Hepatic stellate cell (primary cell): ENCODE measurements at regions not wholly inside any gene's neighbourhood (a gene's known extent, or its start where the extent isn't known, plus 50 kb on each side); places are given as distances from the start of the nearest gene placed in this dataset.

Experiments
- DNase-seq: peaks from one replicate; pipeline ENCODE4 v3.0.0; 2011; ENCODE audit warnings: low spot score

DNA sequence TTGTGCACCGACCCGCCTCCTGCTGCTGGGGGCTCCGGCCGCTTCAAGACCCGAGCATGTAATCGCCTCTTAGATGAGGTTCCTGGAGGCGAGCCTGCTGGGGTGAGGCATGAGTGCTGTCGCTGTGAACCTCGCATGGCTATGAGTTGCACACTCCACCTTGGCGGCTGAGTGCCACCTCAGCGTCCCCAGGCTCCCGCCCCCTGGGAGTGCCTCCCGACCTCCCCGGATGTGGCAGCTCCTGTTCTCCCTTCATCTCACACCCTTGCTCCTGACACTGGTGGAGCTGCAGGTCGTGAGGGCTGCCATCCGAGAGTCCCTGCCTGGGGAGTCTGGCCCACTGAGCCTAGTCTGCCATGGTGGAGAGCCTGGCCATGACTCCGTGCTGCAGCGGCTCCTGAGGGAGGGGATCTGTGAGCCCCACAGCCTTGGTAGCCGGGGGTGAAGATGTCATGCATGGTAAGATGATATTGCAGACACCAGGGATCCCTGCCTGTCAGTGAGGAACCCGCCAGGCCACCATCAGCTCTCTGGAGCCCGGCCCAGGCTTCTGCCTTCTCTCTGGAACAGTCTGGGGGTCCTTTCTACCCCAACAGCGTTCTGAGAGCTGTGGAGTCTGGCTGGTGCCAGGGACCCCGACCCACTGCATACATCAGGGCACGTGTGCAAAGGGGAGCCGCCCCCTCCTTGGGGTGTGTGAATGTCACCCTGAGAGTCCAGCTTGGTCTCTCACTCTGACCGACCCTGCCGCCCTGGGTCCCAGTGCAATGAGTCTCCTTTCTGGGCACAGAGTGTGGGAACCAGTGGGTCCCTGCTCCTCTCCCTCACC, 61.6 kb upstream of the HS6ST1 start:
- DNase-seq: no peak

DNA sequence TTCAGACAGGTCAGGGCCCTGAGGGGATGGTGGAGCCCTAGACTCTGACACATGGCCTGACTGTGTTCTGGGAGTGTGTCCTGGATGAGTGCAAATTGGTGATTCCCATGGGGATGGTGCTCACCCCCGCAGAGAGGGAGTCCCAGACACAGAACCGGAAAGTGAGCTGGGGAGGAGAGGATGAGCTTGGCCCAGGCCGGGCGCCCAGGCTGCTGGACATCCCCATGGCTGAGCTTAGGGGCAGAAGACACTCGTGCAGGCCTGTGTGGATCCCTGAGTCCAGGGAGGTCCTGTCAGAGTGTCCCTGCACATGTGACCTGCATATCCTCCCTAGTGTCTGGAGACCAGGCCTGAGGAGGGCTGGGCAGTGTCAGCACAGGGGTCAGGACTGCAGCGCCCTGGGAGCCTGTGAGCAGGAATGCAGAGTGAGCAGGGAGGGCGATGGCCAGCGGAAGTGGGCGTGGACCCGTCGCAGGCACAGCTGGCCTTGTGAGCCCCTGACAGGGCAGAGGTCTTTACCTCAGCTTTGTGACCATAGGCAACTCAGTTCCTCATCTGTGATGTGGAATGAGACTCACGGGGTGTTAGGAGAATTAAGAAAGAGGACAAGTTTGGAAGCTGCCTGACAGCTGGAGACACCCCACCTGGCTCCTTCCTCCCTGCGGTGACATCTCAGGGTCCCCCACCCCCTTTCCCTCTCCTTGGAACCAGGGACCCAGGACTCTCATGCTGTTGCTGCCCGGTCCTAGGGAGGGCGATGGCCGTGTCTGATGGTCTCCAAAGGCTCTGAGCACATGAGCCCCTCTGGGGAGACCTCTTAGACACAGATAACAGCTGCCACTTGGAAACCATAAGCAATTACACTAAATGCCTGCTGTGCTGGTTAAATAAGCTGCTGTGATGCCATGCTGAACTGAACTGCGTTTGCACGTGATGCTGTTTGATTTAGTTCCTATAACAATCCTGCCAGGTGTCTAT, 62.6 kb upstream of the HS6ST1 start:
- peak; percentile 71 for DNase-seq

DNA sequence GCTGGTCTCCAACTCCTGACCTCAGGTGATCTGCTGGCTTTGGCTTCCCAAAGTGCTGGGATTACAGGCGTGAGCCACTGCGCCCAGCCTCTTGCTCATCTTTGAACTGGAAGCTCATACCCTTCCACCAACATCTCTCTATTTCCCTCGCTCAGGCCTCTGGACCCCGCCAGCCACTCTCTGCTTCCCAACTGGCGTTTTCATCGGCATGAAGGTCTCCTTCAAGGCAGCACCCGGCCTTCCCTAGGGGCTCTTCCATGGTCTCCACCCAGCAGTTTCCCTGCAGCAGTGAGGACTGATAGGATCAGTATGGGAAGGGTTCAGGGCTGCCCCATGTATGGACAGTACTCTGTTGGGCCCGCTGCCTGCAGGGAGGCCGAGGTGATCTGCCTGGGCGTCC, 65.8 kb upstream of the HS6ST1 start:
- DNase-seq: no peak

DNA sequence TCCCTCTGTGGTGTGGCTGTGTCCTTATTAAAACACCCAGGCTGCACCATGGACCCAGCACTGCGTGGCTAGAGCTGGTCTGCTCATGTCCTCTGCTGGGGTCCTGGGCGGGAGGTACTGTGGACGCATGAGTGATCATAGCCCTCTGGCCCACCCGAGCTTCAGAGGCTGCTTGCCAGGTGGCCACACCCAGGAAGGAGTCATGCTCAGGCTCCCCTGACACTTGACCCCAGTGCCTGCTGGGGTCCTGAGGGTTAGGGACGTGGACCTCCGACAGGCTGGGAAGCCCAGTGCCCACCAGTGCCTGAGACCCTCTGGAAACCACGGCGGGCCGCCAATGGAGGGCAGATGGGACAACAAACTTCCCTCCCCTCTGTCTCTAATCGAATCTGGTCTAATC, 66.3 kb upstream of the HS6ST1 start:
- no peak for DNase-seq

DNA sequence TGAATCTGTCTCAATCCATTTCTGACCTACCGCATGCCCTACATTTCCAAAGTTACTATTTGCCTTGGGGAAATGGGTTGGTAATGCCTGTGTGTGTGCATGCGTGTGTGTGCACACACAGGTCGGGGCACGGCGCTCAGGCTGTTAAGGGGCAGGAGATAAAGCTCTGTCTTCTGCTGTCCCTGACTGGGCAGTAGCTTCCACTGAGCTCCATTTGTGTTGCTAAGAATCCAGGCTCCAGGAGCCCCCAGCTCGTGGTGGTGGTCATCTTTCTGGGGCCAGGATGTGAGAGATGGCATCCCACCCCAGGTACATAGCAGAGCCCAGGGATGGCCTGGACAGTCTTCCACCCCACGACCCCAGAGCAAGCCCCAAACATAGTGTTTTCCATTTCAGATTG, 66.7 kb upstream of the HS6ST1 start:
- no peak for DNase-seq

DNA sequence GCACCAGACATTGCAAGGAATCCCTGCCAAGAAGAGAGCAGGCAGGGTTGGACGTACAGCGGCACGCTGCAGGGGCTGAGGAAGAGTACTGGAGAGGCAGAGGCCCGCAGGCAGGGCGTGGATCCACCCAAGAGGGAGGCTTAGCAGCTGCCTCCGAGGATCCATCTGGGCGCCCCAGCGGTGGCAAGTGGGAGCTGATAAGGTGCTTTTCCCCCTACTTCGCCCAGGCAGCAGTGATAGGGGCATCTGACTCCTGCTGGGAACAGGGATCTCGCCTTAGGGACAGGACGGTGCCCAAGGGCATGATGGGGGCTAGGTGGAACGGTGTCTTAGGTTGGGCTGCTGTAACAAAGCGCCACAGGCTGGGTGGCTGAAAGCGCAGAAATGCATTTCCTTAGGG, 67.4 kb upstream of the HS6ST1 start:
- no peak for DNase-seq

DNA sequence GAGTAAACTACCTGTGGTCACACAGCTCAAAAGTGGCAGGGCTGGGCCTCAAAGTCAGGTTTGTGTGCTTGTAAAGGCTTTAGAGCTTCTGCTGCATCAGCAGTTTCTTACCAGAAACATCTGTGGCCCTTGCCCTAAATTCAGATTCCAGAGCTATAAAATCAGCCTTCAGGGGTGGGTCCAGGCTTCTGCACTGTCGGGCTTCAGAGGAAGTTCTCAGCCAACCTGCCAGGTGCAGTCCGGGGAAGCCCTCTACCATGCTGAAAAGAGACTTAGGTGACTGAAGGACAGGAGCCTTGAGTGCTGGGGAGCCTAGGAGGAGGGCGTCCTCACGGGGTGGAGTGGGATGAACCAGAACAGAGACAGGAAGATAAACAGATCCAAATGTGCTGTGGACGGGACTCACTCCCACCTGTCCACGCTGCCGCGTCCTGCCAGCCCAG, 69.9 kb upstream of the HS6ST1 start:
- no peak for DNase-seq

DNA sequence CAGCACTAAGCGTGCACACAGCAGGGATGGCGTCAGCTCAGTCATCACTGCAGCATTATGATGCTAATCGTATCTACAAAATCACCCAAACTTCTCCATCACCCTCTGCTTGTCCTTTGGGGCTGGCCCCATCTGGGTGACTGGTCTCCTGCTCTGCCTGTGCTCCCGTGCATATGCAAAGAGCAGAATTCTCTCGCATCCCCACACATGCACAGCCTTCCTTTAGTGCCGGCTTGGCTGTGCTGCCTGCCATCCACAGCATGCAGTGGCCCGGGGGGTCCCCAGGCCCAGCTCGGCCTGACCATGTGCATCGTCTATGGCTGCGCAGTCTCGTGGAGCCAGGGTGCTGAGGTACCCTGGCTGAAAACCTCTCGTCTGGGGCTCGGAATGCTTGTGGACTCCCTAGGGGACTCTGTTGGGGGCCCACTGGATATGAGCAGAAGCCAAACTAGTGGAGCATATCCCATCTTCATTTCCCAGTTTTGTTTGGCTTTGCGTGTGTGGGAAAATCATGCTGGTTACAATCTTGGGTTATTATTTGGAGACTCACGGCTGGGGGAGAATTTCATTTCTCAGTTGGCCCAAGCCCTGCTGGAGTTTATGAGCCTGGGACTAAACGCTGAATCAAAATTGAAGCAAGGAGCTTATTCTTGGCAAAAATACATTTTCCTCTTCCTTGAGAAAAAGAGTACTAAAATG, 70.9 kb upstream of the HS6ST1 start:
- DNase-seq: no peak

DNA sequence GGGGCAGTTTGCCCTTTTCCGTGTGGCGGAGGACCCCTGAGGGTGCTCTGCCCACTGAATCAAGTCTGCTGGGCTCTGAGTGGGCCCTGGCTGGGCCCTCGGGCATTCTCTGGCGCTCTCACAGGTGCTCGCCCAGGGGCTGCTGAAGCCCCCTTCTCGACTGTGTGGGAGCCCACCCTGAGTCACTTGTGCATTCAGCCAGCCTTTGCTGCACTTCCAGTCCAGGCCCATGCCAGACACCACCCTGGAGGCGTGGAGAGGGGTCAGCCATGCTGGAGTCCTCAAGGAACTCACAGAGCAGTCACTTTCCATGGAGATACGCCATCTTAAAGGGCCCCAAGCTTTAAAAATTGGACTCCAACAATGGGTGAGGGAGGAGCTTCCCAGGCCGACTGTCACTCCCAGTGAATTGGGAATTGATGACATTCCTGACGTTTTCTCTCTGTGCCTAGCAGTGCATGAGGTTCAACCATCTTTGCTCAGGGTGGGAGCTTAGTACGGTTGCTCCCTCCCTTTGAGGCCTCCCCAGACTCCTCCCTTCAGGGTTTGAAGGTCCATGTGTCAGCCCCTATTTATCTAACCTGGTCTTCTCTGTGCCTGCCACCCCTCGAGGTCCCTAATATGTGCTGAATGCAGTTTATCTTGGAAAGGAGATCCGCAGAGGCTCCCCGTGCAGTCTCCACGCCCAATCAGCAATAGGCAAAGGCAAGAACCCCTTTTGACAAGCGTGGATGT, 71.8 kb upstream of the HS6ST1 start:
- no peak for DNase-seq

DNA sequence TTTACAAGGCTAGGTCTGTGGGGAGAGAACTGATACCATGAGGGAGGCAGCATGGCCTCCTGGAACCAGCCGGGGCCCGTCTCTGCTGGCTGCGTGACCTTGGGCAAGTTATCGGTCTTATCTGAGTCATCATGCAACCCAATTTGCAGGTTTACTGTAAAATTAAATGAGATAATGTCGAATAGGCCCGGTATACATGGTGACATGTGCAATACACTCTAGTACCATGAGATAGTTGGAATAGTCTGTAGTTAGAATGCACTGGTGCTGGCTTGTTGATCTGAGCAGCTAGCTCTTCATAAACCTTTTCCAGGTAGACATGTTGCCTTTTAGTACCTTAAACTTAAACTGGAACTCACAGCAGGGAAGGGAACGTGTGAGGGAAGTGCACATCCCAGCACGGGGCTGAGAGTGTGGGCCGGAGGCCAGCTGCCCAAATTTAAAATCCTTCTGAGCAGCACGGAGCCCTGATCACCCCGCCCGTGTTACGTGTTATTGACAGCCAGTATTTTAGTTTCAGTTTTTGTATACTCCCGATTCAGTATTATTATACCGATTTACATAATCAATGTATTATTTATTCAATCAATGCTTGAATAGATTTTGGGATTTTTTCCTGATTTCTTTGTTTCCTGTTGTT, 72.4 kb upstream of the HS6ST1 start:
- no peak for DNase-seq

DNA sequence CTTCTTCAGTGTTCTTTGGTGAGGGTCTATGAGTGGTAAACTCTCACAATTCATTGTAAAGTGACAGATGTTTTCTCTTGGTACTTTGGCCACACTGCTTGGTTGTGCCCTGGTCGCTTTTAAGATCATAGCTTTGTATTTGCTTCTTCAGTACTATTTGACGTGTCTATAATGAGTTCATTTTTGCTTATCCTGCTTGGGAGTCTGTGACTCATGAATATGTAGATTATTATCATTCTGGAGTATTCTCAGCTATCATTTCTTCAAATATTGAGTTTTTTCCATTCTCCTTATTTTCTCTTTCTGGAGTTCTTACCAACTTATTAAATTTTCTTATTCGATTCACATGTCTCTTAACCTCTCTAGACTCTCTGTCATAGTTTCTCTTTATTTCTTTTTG, 73.0 kb upstream of the HS6ST1 start:
- no peak for DNase-seq

DNA sequence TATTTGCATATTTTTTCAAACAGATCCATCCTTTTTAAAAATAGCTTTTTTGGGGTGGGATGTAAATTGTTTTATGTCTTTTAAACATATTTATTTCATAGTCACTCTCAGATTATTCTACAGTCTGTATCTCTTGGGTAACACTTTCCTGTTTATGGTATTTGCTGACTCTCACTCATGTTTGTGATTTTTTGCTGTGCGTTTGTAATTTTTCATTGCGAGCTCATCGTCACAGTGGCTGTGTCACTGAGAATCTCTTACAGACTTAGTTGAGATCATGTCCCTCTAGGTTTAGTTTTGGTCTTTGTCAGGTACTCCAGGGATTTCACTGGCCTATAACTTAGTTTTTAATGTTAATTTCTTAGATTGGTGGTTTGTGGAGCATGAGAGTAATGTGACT, 73.5 kb upstream of the HS6ST1 start:
- DNase-seq: no peak

DNA sequence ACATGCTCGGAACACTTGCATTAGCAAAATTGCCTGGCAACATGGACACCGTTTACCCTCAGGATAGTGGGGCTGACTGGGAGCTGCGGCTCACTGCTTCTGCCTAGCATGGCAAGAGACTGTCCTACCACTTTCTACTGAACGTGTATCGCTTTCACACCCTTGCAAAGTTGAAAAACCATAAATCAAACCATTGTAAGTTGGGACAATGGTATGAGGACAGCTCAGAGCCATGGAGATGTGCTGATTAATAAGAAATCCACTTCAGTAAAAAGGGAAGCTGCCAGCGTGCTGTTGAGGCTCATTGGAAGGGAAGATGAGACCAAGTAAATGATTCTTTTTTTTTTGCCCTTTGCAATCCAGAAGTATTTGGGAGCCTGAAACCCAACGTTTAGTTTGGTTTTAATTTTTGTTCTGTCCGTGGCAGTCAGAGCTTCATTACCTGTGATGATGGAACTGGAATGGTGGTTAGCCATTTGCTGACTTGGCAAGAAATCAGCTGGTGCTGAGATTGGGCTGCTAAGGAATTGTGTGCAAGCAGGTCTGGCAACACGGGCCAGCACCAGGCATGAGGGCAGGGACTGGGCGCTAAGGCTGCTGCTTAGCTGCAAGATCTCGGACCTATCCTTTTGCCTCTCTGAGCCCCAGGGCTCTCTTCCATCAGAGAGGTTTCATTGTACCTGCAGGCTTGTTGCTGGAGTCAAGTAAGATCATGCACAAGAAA, 75.5 kb upstream of the HS6ST1 start:
- DNase-seq: no peak

DNA sequence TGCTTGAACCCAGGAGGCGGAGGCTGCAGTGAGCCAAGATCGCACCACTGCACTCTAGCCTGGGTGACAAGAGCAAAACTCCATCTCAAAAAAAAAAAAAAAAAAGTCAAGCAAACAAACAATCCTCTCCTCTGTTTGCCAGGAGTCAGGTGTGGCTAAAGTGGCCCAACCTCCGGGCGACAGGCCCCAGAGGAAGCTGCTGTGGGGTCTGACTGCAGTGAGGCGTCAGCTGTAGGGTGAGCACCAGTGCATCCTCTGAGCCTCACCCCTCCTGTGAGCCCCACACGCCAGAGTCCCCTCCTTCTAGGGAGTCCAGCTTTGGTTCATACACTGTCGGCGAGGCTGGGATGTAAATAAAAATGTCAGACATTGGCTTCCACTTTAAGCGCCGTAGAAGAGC, 76.5 kb upstream of the HS6ST1 start:
- DNase-seq: no peak

DNA sequence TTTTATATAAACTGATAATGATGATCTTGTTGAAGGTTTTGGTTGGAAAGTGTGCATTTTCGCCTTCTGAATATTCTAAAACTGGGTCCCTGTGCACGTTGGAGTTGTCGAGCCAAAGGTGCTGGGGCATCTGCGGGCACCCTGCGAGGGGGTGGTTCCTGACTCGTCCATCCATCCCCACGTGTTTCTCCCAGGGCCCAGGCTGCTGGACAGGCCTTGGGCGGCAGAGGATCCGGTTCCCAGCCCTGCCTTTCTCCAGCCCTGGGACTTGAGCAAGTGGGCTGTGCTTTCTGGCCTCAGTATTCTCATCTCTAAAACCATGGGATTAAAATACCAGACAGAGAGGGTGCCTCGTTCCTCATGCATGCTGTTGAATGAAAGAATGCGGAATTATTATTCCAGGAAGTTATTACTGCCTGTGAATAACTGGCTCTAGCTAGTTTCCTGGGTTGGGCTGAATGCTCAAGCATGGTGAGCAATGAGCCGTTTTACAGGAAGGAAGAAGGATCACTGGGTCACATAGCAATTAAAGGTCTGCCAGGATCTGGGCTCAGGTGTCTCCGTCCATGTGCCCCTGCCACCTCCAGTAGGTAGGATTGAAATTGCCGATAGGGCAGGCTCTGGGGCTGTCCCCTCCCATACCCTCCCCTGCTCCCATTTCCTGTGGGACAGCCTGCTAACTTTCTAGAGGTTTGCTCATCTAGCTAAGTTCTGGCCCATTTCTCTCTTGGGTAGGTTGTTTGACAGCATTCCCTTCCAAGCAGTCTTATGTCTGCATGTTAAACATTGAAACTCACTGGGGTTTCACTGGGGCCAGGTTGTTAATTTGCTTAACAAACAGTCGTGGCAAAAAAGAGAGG, 77.2 kb upstream of the HS6ST1 start:
- no peak for DNase-seq

DNA sequence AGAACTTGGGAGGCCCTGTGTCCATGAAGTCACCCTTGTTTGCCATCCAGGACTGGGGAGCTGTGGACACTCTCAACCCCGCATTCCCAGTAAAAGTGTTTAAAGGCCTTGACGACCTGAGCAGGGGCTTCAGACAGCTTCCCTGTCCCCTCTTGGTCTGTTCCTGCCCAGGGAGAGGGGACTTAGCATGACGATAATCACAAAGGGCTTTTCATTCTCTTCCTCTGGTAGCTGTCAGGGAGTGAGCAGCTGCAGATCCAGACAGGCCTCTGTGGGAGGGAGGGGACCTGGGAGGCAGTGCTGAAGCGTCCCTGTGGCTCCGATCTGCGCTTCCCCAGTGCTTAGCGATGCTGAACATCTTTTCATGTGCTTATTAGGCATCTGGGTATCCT, 77.8 kb upstream of the HS6ST1 start:
- peak; percentile 38 for DNase-seq

DNA sequence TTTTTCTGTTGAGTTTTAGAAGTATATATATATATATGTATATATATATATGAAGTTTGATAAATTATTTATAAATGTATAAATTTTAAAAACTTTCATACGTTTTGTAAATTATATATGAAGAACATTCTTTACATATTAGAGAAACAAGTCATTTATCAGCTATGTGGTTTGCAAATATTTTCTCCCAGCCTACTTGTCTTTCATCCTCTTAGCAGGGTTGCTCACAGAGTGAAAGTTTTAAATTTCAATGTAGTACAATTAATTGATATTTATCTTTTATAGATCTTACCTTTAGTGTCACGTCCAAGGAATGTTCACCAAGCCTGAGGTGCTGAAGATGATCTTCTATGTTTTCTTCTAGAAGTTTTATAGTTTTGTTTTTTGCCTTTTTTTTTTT, 78.3 kb upstream of the HS6ST1 start:
- no peak for DNase-seq

DNA sequence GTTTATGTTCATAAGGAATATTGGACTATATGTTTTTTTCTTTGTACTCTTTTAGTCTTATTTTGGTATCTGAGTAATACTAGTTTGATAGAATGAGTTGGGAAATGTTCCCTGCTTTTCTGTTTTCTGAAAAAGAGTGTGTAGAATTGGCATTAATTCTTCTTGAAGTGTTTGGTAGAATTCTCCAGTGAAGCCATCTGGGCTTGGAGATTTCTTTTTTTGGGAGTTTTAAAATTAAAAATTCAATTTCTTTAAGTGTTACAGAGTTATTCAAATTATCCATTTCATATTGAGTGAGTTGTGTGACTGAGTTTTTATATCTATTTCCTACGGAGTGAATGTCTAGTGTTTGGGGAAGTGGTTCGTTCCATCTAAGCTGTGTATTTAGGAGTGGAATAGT, 80.6 kb upstream of the HS6ST1 start:
- no peak for DNase-seq

DNA sequence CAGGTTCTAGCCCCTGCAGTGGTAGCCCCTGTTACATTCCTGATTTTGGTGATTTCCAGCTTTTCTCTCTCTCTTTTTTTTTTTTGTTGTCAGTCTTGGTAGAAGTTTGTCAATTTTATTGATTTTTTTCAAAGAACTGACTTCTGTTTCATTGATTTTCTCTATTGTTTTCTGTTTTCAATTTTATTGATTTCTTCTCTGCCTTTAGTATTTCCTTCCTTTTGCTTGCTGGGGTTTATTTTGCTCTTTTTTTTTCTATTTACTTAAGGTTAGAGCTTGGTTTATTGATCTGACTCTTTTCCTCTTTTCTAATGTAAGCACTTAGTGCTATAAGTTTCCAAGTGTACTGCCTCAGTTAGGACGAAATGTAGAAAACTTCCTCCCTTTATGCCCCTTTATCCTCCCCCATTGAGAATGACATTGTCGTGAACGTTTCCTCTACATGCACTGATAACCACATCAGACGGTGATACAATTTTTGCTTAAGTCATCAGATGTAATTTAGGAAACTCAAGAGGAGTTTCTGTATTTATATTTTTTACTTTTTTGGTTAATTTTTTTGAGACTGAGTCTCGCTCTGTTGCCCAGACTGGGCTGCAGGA, 81.1 kb upstream of the HS6ST1 start:
- DNase-seq: no peak
